K562 (cell line): ENCODE measurements at regions not wholly inside any gene's neighbourhood (a gene's known extent, or its start where the extent isn't known, plus 50 kb on each side); places are given as distances from the start of the nearest gene placed in this dataset.

ENCODE experiments used
- AFF4 ChIP-seq: sonication (generic); formaldehyde crosslinking; IDR thresholded peaks from 2 replicates; pipeline ENCODE4 v1.8.0; 2023; ENCODE audit warnings: mild to moderate bottlenecking, missing genetic modification reagents
- ATF6 ChIP-seq: sonication (generic); formaldehyde crosslinking; IDR thresholded peaks from 2 replicates; pipeline ENCODE4 v1.4.0; 2020; ENCODE audit warnings: mild to moderate bottlenecking, missing genetic modification reagents
- BCOR ChIP-seq: fragments of 450-650 bp; IDR thresholded peaks from 2 replicates; pipeline ENCODE4 v1.6.1; 2016
- CAMTA2 ChIP-seq: fragments of 250-450 bp; sonication (Bioruptor Pico); conservative IDR thresholded peaks from 2 replicates; pipeline ENCODE4 v1.5.1; 2022
- CBX5 ChIP-seq: IDR thresholded peaks from 2 replicates; pipeline ENCODE4 v1.6.1; 2014; ENCODE audit warnings: low read depth, borderline replicate concordance
- DPF2 ChIP-seq: fragments of 450-650 bp; IDR thresholded peaks from 2 replicates; pipeline ENCODE4 v1.6.1; 2016
- HMG20B ChIP-seq: fragments of 250-450 bp; sonication (Bioruptor Pico); IDR thresholded peaks from 2 replicates; pipeline ENCODE4 v1.5.0; 2021; ENCODE audit warnings: mild to moderate bottlenecking
- NFRKB ChIP-seq: fragments of 450-650 bp; IDR thresholded peaks from 2 replicates; pipeline ENCODE4 v1.6.1; 2016; ENCODE audit warnings: low read depth
- RAD21 ChIP-seq, 2 experiments: fragments of 250-450 bp in 1 of 2; fragments of 450-650 bp in 1 of 2; sonication (Bioruptor Pico) in 1 of 2; formaldehyde crosslinking in 1 of 2; IDR thresholded peaks in 1 of 2; conservative IDR thresholded peaks in 1 of 2; 2 replicates each; pipeline versions ENCODE4 v1.4.0 to v1.8.0; 2020 to 2022; ENCODE audit warnings: mild to moderate bottlenecking in 2 of 2, moderate library complexity in 1 of 2
- RCOR1 ChIP-seq, 2 experiments: IDR thresholded peaks; 2 replicates each; pipeline ENCODE4 v1.6.1; 2012; ENCODE audit warnings: low read depth in 2 of 2, low read length in 2 of 2, borderline replicate concordance in 1 of 2, improper control_type of control experiment in 1 of 2
- SOX6 ChIP-seq: fragments of 450-650 bp; IDR thresholded peaks from 2 replicates; pipeline ENCODE4 v1.6.1; 2014; ENCODE audit warnings: mild to moderate bottlenecking
- SP1 ChIP-seq: sonication (generic); formaldehyde crosslinking; IDR thresholded peaks from 2 replicates; pipeline ENCODE4 v1.8.1; 2022; ENCODE audit warnings: mild to moderate bottlenecking, missing genetic modification reagents
- TEAD4 ChIP-seq, 2 experiments: sonication (generic) in 1 of 2; formaldehyde crosslinking in 1 of 2; IDR thresholded peaks; 2 replicates each; pipeline versions ENCODE4 v1.6.1 to v1.8.0; 2012 to 2022; ENCODE audit warnings: borderline replicate concordance in 1 of 2, inconsistent platforms in 1 of 2, low read length in 1 of 2, mild to moderate bottlenecking in 1 of 2, missing genetic modification reagents in 1 of 2
- TRIM24 ChIP-seq, 2 experiments: fragments of 450-650 bp; IDR thresholded peaks; 2 replicates each; pipeline ENCODE4 v1.6.1; 2016
- ZBTB34 ChIP-seq: fragments of 250-450 bp; sonication (Bioruptor Pico); IDR thresholded peaks from 2 replicates; pipeline ENCODE4 v1.8.0; 2021; ENCODE audit warnings: mild to moderate bottlenecking, moderate library complexity
- ZFP91 ChIP-seq: sonication (generic); formaldehyde crosslinking; IDR thresholded peaks from 2 replicates; pipeline ENCODE4 v1.8.0; 2022; ENCODE audit warnings: mild to moderate bottlenecking, missing genetic modification reagents
- ZNF347 ChIP-seq: fragments of 450-650 bp; formaldehyde crosslinking; IDR thresholded peaks from 2 replicates; pipeline ENCODE4 v1.4.0; 2020; ENCODE audit warnings: low read depth, mild to moderate bottlenecking, moderate library complexity
- ZNF740 ChIP-seq, 3 experiments: fragments of 200-800 bp in 1 of 3; sonication (Bioruptor generic) in 1 of 3; sonication (generic) in 1 of 3; formaldehyde crosslinking in 1 of 3; IDR thresholded peaks; 2 replicates each; pipeline versions ENCODE4 v1.6.1 to v1.8.0; 2016 to 2022; ENCODE audit warnings: mild to moderate bottlenecking in 2 of 3, missing compliant biosample characterization in 2 of 3, missing genetic modification characterization in 2 of 3, missing genetic modification reagents in 1 of 3
- ZNF75A ChIP-seq: fragments of 450-650 bp; formaldehyde crosslinking; IDR thresholded peaks from 2 replicates; pipeline ENCODE4 v1.4.0; 2020; ENCODE audit warnings: mild to moderate bottlenecking
- ZNF77 ChIP-seq: fragments of 250-450 bp; sonication (Bioruptor Pico); IDR thresholded peaks from 2 replicates; pipeline ENCODE4 v1.5.0; 2020

- TF ChIP-seq ZNF740 (CRISPR knock-in tag; IDR thresholded peaks at IDR 0.05) = no peak
- TF ChIP-seq ZNF740 (tag; IDR thresholded peaks at IDR 0.05) = no peak
- peak; percentile 98 for TF ChIP-seq BCOR
- TF ChIP-seq NFRKB = no peak
- TF ChIP-seq HMG20B (CRISPR knock-in tag) = no peak
- no peak for TF ChIP-seq TRIM24 (IDR thresholded peaks at IDR 0.05)
- no peak for TF ChIP-seq ZFP91 (CRISPR knock-in tag)
- TF ChIP-seq ZNF75A (CRISPR knock-in tag) = no peak
- no peak for TF ChIP-seq TEAD4 (IDR thresholded peaks at IDR 0.05; ENCODE audit: low read length)
- TF ChIP-seq TEAD4 (CRISPR knock-in tag; IDR thresholded peaks at IDR 0.05; ENCODE audit: borderline replicate concordance) = no peak
- no peak for TF ChIP-seq AFF4 (CRISPR knock-in tag)
- TF ChIP-seq RCOR1 (IDR thresholded peaks at IDR 0.05; ENCODE audit: borderline replicate concordance in 1 of 2, low read depth in 2 of 2, low read length in 2 of 2) = peak in 1 of 2 experiments; percentile 49; a peak in 2 of 4 replicates
- TF ChIP-seq ATF6 (CRISPR knock-in tag) = no peak
- no peak for TF ChIP-seq ZNF347
- no peak for TF ChIP-seq SOX6
- 0 out of 2 replicates have a peak, but pooled peaks have one; percentile 26 for TF ChIP-seq SP1
- TF ChIP-seq CBX5 = no peak
- no peak for TF ChIP-seq ZNF77
- TF ChIP-seq RAD21 (CRISPR knock-in tag; conservative IDR thresholded peaks at IDR 0.05 in 1 of 2, IDR thresholded peaks at IDR 0.05 in 1 of 2) = no peak
- no peak for TF ChIP-seq DPF2
- no peak for TF ChIP-seq CAMTA2 (CRISPR knock-in tag)
- TF ChIP-seq ZBTB34 (CRISPR knock-in tag) = no peak
These were observed 230.2 kb upstream of the MYLIP start (continued) for GRCh38 chr6:15898693-15899092.
